Gastrocnemius medialis (tissue), 4 donors: ENCODE measurements at regions not wholly inside any gene's neighbourhood (a gene's known extent, or its start where the extent isn't known, plus 50 kb on each side); places are given as distances from the start of the nearest gene placed in this dataset.

Experiments used
- POLR2A ChIP-seq, 2 donors: fragments of 450-650 bp; IDR thresholded peaks; one replicate each; pipeline ENCODE4 v1.6.1; 2017; ENCODE audit warnings: antibody characterized with exemption in 2 of 2, mild to moderate bottlenecking in 2 of 2, moderate library complexity in 2 of 2
- TF ChIP-seq, protein P1 (sequence below), 5 experiments: fragments of 450-650 bp in 3 of 5; fragments of 200-600 bp in 2 of 5; sonication (generic) in 2 of 5; IDR thresholded peaks in 4 of 5; conservative IDR thresholded peaks in 1 of 5; 1 replicate in 4 of 5; 2 replicates in 1 of 5; pipeline ENCODE4 v1.5.1; 2016 to 2019; ENCODE audit warnings: antibody characterized with exemption in 5 of 5, mild to moderate bottlenecking in 3 of 5, moderate library complexity in 3 of 5

GRCh38 chr6:132950566-132950965, 136.2 kb downstream of the RPS12 start:
- TF ChIP-seq POLR2A (IDR thresholded peaks at IDR 0.05) = no peak
- TF ChIP-seq, protein P1, sequence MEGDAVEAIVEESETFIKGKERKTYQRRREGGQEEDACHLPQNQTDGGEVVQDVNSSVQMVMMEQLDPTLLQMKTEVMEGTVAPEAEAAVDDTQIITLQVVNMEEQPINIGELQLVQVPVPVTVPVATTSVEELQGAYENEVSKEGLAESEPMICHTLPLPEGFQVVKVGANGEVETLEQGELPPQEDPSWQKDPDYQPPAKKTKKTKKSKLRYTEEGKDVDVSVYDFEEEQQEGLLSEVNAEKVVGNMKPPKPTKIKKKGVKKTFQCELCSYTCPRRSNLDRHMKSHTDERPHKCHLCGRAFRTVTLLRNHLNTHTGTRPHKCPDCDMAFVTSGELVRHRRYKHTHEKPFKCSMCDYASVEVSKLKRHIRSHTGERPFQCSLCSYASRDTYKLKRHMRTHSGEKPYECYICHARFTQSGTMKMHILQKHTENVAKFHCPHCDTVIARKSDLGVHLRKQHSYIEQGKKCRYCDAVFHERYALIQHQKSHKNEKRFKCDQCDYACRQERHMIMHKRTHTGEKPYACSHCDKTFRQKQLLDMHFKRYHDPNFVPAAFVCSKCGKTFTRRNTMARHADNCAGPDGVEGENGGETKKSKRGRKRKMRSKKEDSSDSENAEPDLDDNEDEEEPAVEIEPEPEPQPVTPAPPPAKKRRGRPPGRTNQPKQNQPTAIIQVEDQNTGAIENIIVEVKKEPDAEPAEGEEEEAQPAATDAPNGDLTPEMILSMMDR (IDR thresholded peaks at IDR 0.05 in 4 of 5, conservative IDR thresholded peaks at IDR 0.05 in 1 of 5) = no peak
